Pancreas (tissue), 10 donors: ENCODE measurements at regions not wholly inside any gene's neighbourhood (a gene's known extent, or its start where the extent isn't known, plus 50 kb on each side); places are given as distances from the start of the nearest gene placed in this dataset.

Source experiments
- ATAC-seq, 4 donors: fragments of 200-7000 bp; cut with Tn5 transposase; one replicate each; pipeline versions ENCODE4 v1.8.0 to v1.9.1; 2020; ENCODE audit warnings: mild to moderate bottlenecking in 4 of 4, moderate library complexity in 4 of 4
- DNase-seq, 6 donors: peaks; one replicate each; pipeline ENCODE4 v3.0.0-alpha.2; 2020
- FAIRE-seq: peaks from 2 replicates; lab custom pipeline; 2012; peaks lifted over from hg19 to GRCh38; lab: Jason Lieb, UNC
- H3K27ac ChIP-seq, 4 donors: fragments of 200-600 bp; sonication (generic); 1 replicate in 3 of 4; 2 replicates in 1 of 4; pipeline versions ENCODE4 v1.5.0 to v1.8.0; 2020
- H3K27me3 ChIP-seq, 4 donors: fragments of 200-600 bp; one replicate each; pipeline ENCODE4 v1.8.0; 2021
- H3K36me3 ChIP-seq, 3 donors: fragments of 200-600 bp; sonication (generic) in 1 of 3; one replicate each; pipeline versions ENCODE4 v1.5.0 to v1.8.0; 2020 to 2021
- H3K4me1 ChIP-seq, 3 donors: fragments of 200-600 bp; one replicate each; pipeline ENCODE4 v1.8.0; 2021
- H3K4me3 ChIP-seq, 4 donors: fragments of 200-600 bp; sonication (generic) in 2 of 4; one replicate each; pipeline versions ENCODE4 v1.5.0 to v1.8.0; 2020 to 2021
- H3K9me3 ChIP-seq, 4 donors: fragments of 200-600 bp; one replicate each; pipeline ENCODE4 v1.8.0; 2021
- CTCF ChIP-seq, 4 donors: fragments of 200-600 bp; sonication (generic) in 3 of 4; IDR thresholded peaks; one replicate each; pipeline versions ENCODE4 v1.5.0 to v1.8.0; 2021; ENCODE audit warnings: antibody characterized with exemption in 4 of 4
- WGBS, 2 donors: extraction: QIAGEN DNeasy Blood & Tissue Kit; methylation state at CpG; one replicate each; pipeline ENCODE4 v1.1.7; 2013; 5-methylcytosine and 5-hydroxymethylcytosine counted together
- intact Hi-C, 3 donors: fragments of 100-400 bp; cut with DNase I; formaldehyde crosslinking; loops; one replicate each; pipeline versions ENCODE4 v1.11.1 to v1.14.2; 2022
- donor health status: healthy with polysubstance abuse.
- donor health status: DM: no; HTN: no; CAD: no; lungs with moderate emphysema.
- donor health status: DM: no; HTN: no; CAD: no.
- donor health status: control.
- donor health status: control.
- donor health status: Bipolar disorder and iron deficiency.
- donor health status: DM: yes; HTN: yes; CAD: no.
- donor health status: DM: no; HTN: no; CAD: no.
- donor health status: DM: no; HTN: no; CAD: no.
- donor health status: DM: yes; HTN: yes; CAD: no.

GRCh38 chr6:164246082-164246481 is 831.6 kb downstream of the QKI start:
- no peaks in the 10 kb centered on the region for H3K27me3 ChIP-seq
- 61 to 66% methylated on average over 4 of the region's 4 CpGs for WGBS, 2 donors
- H3K36me3 ChIP-seq = no peaks in the 10 kb centered on the region
- TF ChIP-seq CTCF (IDR thresholded peaks at IDR 0.05) = no peak
- H3K4me1 ChIP-seq = no peaks in the 10 kb centered on the region
- no peak overlapping the region for H3K4me3 ChIP-seq
- DNase-seq (no peak), FAIRE-seq (no peak), ATAC-seq (no peak)
- H3K27ac ChIP-seq = no peak overlapping the region
- intact Hi-C loops = no loop called here
- H3K9me3 ChIP-seq = no peaks in the 10 kb centered on the region

- H3K27ac ChIP-seq = no peak overlapping the region
- no peak overlapping the region for H3K4me3 ChIP-seq
- no peak for DNase-seq
- no peaks in the 10 kb centered on the region for H3K4me1 ChIP-seq
- no peak for TF ChIP-seq CTCF (IDR thresholded peaks at IDR 0.05)
- H3K9me3 ChIP-seq = no peaks in the 10 kb centered on the region
- FAIRE-seq = no peak
- intact Hi-C loops = no loop called here
- no peaks in the 10 kb centered on the region for H3K27me3 ChIP-seq
- 78 to 90% methylated on average over 9 of the region's 9 CpGs for WGBS, 2 donors
- no peaks in the 10 kb centered on the region for H3K36me3 ChIP-seq
- ATAC-seq = no peak
Observed at GRCh38 chr6:164243949-164244348, 829.4 kb downstream of the QKI start.

GRCh38 chr6:164243012-164243610 is 828.6 kb downstream of the QKI start:
- FAIRE-seq (no peak), ATAC-seq (no peak), DNase-seq (no peak)
- no peak overlapping the region for H3K27ac ChIP-seq
- no peaks in the 10 kb centered on the region for H3K27me3 ChIP-seq
- intact Hi-C loops = no loop called here
- no peak overlapping the region for H3K4me3 ChIP-seq
- 44 to 62% methylated on average over 6 of the region's 6 CpGs for WGBS, 2 donors
- no peaks in the 10 kb centered on the region for H3K4me1 ChIP-seq
- no peaks in the 10 kb centered on the region for H3K9me3 ChIP-seq
- no peak for TF ChIP-seq CTCF (IDR thresholded peaks at IDR 0.05)
- no peaks in the 10 kb centered on the region for H3K36me3 ChIP-seq

GRCh38 chr6:164230804-164231203 is 816.3 kb downstream of the QKI start:
- ATAC-seq (no peak), FAIRE-seq (no peak), DNase-seq (no peak)
- H3K36me3 ChIP-seq = no peaks in the 10 kb centered on the region
- intact Hi-C loops = no loop called here
- no peaks in the 10 kb centered on the region for H3K9me3 ChIP-seq
- H3K4me3 ChIP-seq = no peak overlapping the region
- no peaks in the 10 kb centered on the region for H3K27me3 ChIP-seq
- no peaks in the 10 kb centered on the region for H3K4me1 ChIP-seq
- WGBS, 2 donors = 71 to 78% methylated on average over 9 of the region's 9 CpGs
- no peak for TF ChIP-seq CTCF (IDR thresholded peaks at IDR 0.05)
- H3K27ac ChIP-seq = no peak overlapping the region

GRCh38 chr6:164230259-164230658 is 815.7 kb downstream of the QKI start:
- Histone ChIP-seq H3K9me3 (no peaks in the 10 kb centered on the region), H3K27me3 (no peaks in the 10 kb centered on the region), H3K4me3 (no peak overlapping the region), H3K36me3 (no peaks in the 10 kb centered on the region), H3K27ac (no peak overlapping the region), H3K4me1 (no peaks in the 10 kb centered on the region)
- TF ChIP-seq CTCF (IDR thresholded peaks at IDR 0.05) = no peak
- WGBS, 2 donors = 68 to 77% methylated on average over 6 of the region's 6 CpGs
- ATAC-seq (no peak), DNase-seq (no peak), FAIRE-seq (no peak)
- intact Hi-C loops = no loop called here
